GM12878 (cell line): ENCODE measurements at regions not wholly inside any gene's neighbourhood (a gene's known extent, or its start where the extent isn't known, plus 50 kb on each side); places are given as distances from the start of the nearest gene placed in this dataset.

Experiments used
- ATAC-seq: fragments of 200-7000 bp; cut with Tn5 transposase; 3 replicates; pipeline ENCODE4 v1.9.1; 2020; ENCODE audit warnings: mild to moderate bottlenecking, moderate library complexity
- BruUV-seq: library from RNA; stranded (reverse); fragments of 400-500 nt; replicated peaks from 2 replicates; lab custom pipeline; 2021; lab: Mats Ljungman, UMichigan
- CTCF ChIA-PET: fragments of 300-600 bp; sonication (Branson Sonifier 250); formaldehyde crosslinking; extraction: SDS; loops from one replicate; lab custom pipeline; 2021; ENCODE audit warnings: inconsistent platforms; lab: Yijun Ruan, JAX
- POLR2A ChIA-PET: fragments of 350-600 bp; formaldehyde crosslinking; extraction: SDS; loops from one replicate; lab custom pipeline; 2021; ENCODE audit warnings: inconsistent platforms; lab: Charles Lee
- RAD21 ChIA-PET: fragments of 300-600 bp; sonication (Branson Sonifier 250); formaldehyde crosslinking; loops from one replicate; lab custom pipeline; 2023; ENCODE audit warnings: antibody characterized with exemption; ENCODE audit not compliant: unreplicated experiment; lab: Charles Lee
- SMC1A ChIA-PET: fragments of 300-600 bp; sonication (Branson Sonifier 250); formaldehyde crosslinking; loops from one replicate; lab custom pipeline; 2023; ENCODE audit not compliant: unreplicated experiment, uncharacterized antibody; lab: Charles Lee
- DNase-seq: peaks from one replicate; pipeline ENCODE4 v3.0.0-alpha.2; 2011; ENCODE audit warnings: low read depth, low spot score
- FAIRE-seq: peaks from 3 replicates; lab custom pipeline; 2011; peaks lifted over from hg19 to GRCh38; lab: Jason Lieb, UNC
- H2AFZ ChIP-seq: 2 replicates; pipeline ENCODE4 v1.6.0; 2011; ENCODE audit warnings: low read depth, low read length, control low read depth; ENCODE audit not compliant: control insufficient read depth
- H3K27ac ChIP-seq: 2 replicates; pipeline ENCODE4 v1.5.1; 2011; ENCODE audit warnings: control low read depth; ENCODE audit not compliant: control insufficient read depth, insufficient read depth
- H3K27me3 ChIP-seq, 2 experiments: replicated peaks in 1 of 2; 2 replicates each; pipeline versions ENCODE4 v1.6.0 to v1.6.1; 2011; ENCODE audit warnings: low read length in 1 of 2; ENCODE audit not compliant: control insufficient read depth in 2 of 2, insufficient read depth in 2 of 2
- H3K36me3 ChIP-seq, 2 experiments: 2 replicates each; pipeline ENCODE4 v1.5.1; 2011; ENCODE audit warnings: low read length in 1 of 2; ENCODE audit not compliant: control insufficient read depth in 2 of 2, insufficient read depth in 2 of 2
- H3K4me1 ChIP-seq: 2 replicates; pipeline ENCODE4 v1.6.1; 2011; ENCODE audit warnings: mild to moderate bottlenecking, low read length, moderate library complexity, mixed read lengths; ENCODE audit not compliant: control insufficient read depth, insufficient read depth
- H3K4me2 ChIP-seq: 2 replicates; pipeline ENCODE4 v1.6.0; 2011; ENCODE audit warnings: control low read depth; ENCODE audit not compliant: control insufficient read depth, insufficient read depth
- H3K4me3 ChIP-seq: fragments of 200-600 bp; sonication (generic); 2 replicates; pipeline ENCODE4 v1.5.1; 2016
- H3K79me2 ChIP-seq: 2 replicates; pipeline ENCODE4 v1.6.0; 2011; ENCODE audit warnings: low read length; ENCODE audit not compliant: control insufficient read depth, insufficient read depth
- H3K9ac ChIP-seq: 2 replicates; pipeline ENCODE4 v1.8.0; 2011; ENCODE audit warnings: low read length, control low read depth, mixed read lengths; ENCODE audit not compliant: control insufficient read depth, insufficient read depth
- H3K9me3 ChIP-seq: replicated peaks from 3 replicates; pipeline ENCODE4 v1.5.1; 2011; ENCODE audit warnings: mild to moderate bottlenecking, low read length; ENCODE audit not compliant: control insufficient read depth, insufficient read depth
- H4K20me1 ChIP-seq: 2 replicates; pipeline ENCODE4 v1.6.0; 2011; ENCODE audit not compliant: control insufficient read depth, insufficient read depth
- BACH1 ChIP-seq: fragments of 450-650 bp; IDR thresholded peaks from 2 replicates; pipeline ENCODE4 v1.6.1; 2017; ENCODE audit warnings: mild to moderate bottlenecking, borderline replicate concordance
- BCL11A ChIP-seq: IDR thresholded peaks from 2 replicates; pipeline ENCODE4 v1.6.1; 2011; ENCODE audit warnings: low read depth, low read length
- CBFB ChIP-seq: IDR thresholded peaks from 2 replicates; pipeline ENCODE4 v1.6.1; 2016; ENCODE audit warnings: antibody characterized with exemption, low read depth
- CHD4 ChIP-seq: fragments of 200-600 bp; sonication (generic); IDR thresholded peaks from 2 replicates; pipeline ENCODE4 v1.6.1; 2016; ENCODE audit warnings: mild to moderate bottlenecking
- EED ChIP-seq: sonication (generic); IDR thresholded peaks from 2 replicates; pipeline ENCODE4 v1.6.1; 2016; ENCODE audit warnings: antibody characterized with exemption, low read depth
- FOS ChIP-seq: IDR thresholded peaks from 3 replicates; pipeline ENCODE4 v1.6.1; 2011; ENCODE audit warnings: borderline replicate concordance; ENCODE audit not compliant: insufficient read length; ENCODE audit errors: extremely low read depth
- IRF5 ChIP-seq: fragments of 450-650 bp; IDR thresholded peaks from 2 replicates; pipeline ENCODE4 v1.6.1; 2017; ENCODE audit warnings: borderline replicate concordance
- KAT2A ChIP-seq: conservative IDR thresholded peaks from 2 replicates; pipeline ENCODE4 v1.6.1; 2011; ENCODE audit warnings: low read depth, low read length; ENCODE audit not compliant: control insufficient read depth
- KDM1A ChIP-seq: fragments of 200-600 bp; sonication (generic); IDR thresholded peaks from 2 replicates; pipeline ENCODE4 v1.6.1; 2016; ENCODE audit warnings: borderline replicate concordance
- KLF5 ChIP-seq: fragments of 450-650 bp; IDR thresholded peaks from 2 replicates; pipeline ENCODE4 v1.6.1; 2014; ENCODE audit warnings: mild to moderate bottlenecking; ENCODE audit not compliant: partially characterized antibody
- MAX ChIP-seq: IDR thresholded peaks from 2 replicates; pipeline ENCODE4 v1.6.1; 2012; ENCODE audit warnings: low read depth, low read length, improper control_type of control experiment
- NFXL1 ChIP-seq: fragments of 450-650 bp; IDR thresholded peaks from 2 replicates; pipeline ENCODE4 v1.6.1; 2017; ENCODE audit warnings: antibody characterized with exemption, mild to moderate bottlenecking, borderline replicate concordance
- NR2C1 ChIP-seq: fragments of 450-650 bp; IDR thresholded peaks from 2 replicates; pipeline ENCODE4 v1.6.1; 2017; ENCODE audit warnings: antibody characterized with exemption, mild to moderate bottlenecking, moderate library complexity
- SKIL ChIP-seq: fragments of 450-650 bp; IDR thresholded peaks from 2 replicates; pipeline ENCODE4 v1.6.1; 2017; ENCODE audit warnings: mild to moderate bottlenecking, low read depth, inconsistent platforms; ENCODE audit not compliant: poor library complexity, severe bottlenecking
- SREBF2 ChIP-seq: IDR thresholded peaks from 2 replicates; pipeline ENCODE4 v1.6.1; 2012; ENCODE audit warnings: mild to moderate bottlenecking, low read length
- SRF ChIP-seq, 2 experiments: IDR thresholded peaks; 2 replicates each; pipeline ENCODE4 v1.6.1; 2011; ENCODE audit warnings: low read depth in 2 of 2, low read length in 2 of 2, mild to moderate bottlenecking in 1 of 2, moderate library complexity in 1 of 2
- SUZ12 ChIP-seq: fragments of 200-600 bp; sonication (generic); IDR thresholded peaks from one replicate; pipeline ENCODE4 v1.6.1; 2018; ENCODE audit warnings: antibody characterized with exemption, mild to moderate bottlenecking; ENCODE audit not compliant: unreplicated experiment
- ZNF207 ChIP-seq: fragments of 450-650 bp; IDR thresholded peaks from 2 replicates; pipeline ENCODE4 v1.6.1; 2014; ENCODE audit warnings: antibody characterized with exemption, mild to moderate bottlenecking, borderline replicate concordance
- WGBS: methylation state at CpG from one replicate; pipeline ENCODE4 v1.1.6; 2016; ENCODE audit warnings: low lambda C conversion rate; ENCODE audit not compliant: insufficient replicate concordance, insufficient coverage; ENCODE audit errors: missing lambda C conversion rate; 5-methylcytosine and 5-hydroxymethylcytosine counted together
- in situ Hi-C: fragments of 300-500 bp; cut with MboI; formaldehyde crosslinking; loops from 9 replicates; pipeline ENCODE4 v1.14.3; 2018; ENCODE audit warnings: mixed read lengths
- intact Hi-C: fragments of 100-400 bp; cut with micrococcal nuclease; formaldehyde crosslinking; loops from one replicate; pipeline ENCODE4 v1.14.2; 2022; ENCODE audit not compliant: unreplicated experiment

- Histone ChIP-seq H3K4me1 (no peaks in the 10 kb centered on the region), H3K4me2 (no peak overlapping the region), H4K20me1 (no peaks in the 10 kb centered on the region), H3K9me3 (no peaks in the 10 kb centered on the region), H3K4me3 (no peak overlapping the region), H3K9ac (no peak overlapping the region), H3K36me3 (no peaks in the 10 kb centered on the region), H2AFZ (no peak overlapping the region), H3K27me3 (no peaks in the 10 kb centered on the region), H3K79me2 (no peaks in the 10 kb centered on the region), H3K27ac (no peak overlapping the region)
- CTCF ChIA-PET, result interaction anchor here (1.5 kb wide), 1 partner anchor 15 kb away, joined by 6 read pairs; no protein-coding TSS in a partner anchor
- TF ChIP-seq ZNF207 (no peak), FOS (no peak), CBFB (no peak), CHD4 (no peak), SKIL (no peak), BACH1 (no peak), NR2C1 (no peak), SREBF2 (no peak), KLF5 (no peak), BCL11A (no peak), SUZ12 (no peak), NFXL1 (no peak), KAT2A (no peak), KDM1A (no peak), MAX (no peak), SRF (IDR thresholded peaks at IDR 0.05; ENCODE audit: low read depth in 2 of 2, low read length in 2 of 2) (no peak), IRF5 (no peak), EED (no peak)
- RAD21 ChIA-PET, result no interaction called here
- ATAC-seq (no peak), FAIRE-seq (no peak), DNase-seq (no peak)
- no TSS peak for BruUV-seq
- intact Hi-C loops (no loop called here), in situ Hi-C loops (no loop called here)
- WGBS, result 83% methylated on average over 1 of the region's 1 CpG
- POLR2A ChIA-PET, result no interaction called here
- SMC1A ChIA-PET, result interaction anchor here (0.7 kb wide), 1 partner anchor 884 kb away, joined by 3 read pairs; no protein-coding TSS in a partner anchor
Measured at GRCh38 chr2:138842341-138842740, 62.2 kb upstream of the NXPH2 start.
